ENCODE measurements at regions not wholly inside any gene's neighbourhood (a gene's known extent, or its start where the extent isn't known, plus 50 kb on each side); places are given as distances from the start of the nearest gene placed in this dataset.

- TF ChIP-seq RNF2 (IDR thresholded peaks at IDR 0.05; ENCODE audit: borderline replicate concordance, low read depth) (no peak), CTCF (IDR thresholded peaks at IDR 0.05) (no peak), MAZ (IDR thresholded peaks at IDR 0.05; ENCODE audit: borderline replicate concordance, low read depth, low read length) (no peak), POLR2A (IDR thresholded peaks at IDR 0.05; ENCODE audit: low read length) (no peak), RFX5 (IDR thresholded peaks at IDR 0.05) (no peak), KDM1A (IDR thresholded peaks at IDR 0.05; ENCODE audit: low read depth) (no peak), EHMT2 (IDR thresholded peaks at IDR 0.05; ENCODE audit: low read depth) (no peak), RAD21 (conservative IDR thresholded peaks at IDR 0.05 in 1 of 2, IDR thresholded peaks at IDR 0.05 in 1 of 2) (no peak)
These were observed 107.8 kb upstream of the AHI1 start for GRCh38 chr6:135605278-135605790.
